ENCODE measurements at regions not wholly inside any gene's neighbourhood (a gene's known extent, or its start where the extent isn't known, plus 50 kb on each side); places are given as distances from the start of the nearest gene placed in this dataset.

GRCh38 chr13:59566561-59566960 is 597.2 kb downstream of the DIAPH3 start:
- H3K27ac ChIP-seq: peak overlapping the region; percentile 50
- WGBS (ENCODE audit: low lambda C conversion rate, missing lambda C conversion rate): 100% methylated on average over 1 of the region's 1 CpG

DNA sequence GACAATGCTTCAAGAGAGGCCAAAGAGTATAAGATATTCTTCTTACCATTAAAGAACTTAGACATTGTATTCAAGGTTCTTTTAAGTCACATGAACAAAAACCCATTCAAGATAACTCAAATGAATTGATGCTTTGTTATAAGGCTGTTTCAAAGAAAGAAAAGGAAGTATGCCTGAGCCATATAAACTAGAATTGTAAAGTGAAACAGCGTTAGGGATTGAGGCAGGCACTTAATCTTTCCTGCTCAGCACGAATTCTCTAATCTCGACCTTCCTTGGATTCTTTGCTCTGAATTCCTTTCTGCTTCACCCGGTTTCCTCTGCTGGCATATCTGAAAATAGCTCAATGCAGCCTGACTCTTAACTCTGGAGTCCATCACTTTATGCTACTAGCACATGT is 595.4 kb downstream of the DIAPH3 start:
- no peak for DNase-seq (ENCODE audit: low spot score)
- no peak overlapping the region for H3K4me3 ChIP-seq
- H2AFZ ChIP-seq: no peak overlapping the region
- no peaks in the 10 kb centered on the region for H3K4me1 ChIP-seq (ENCODE audit: insufficient read depth)
- no peaks in the 10 kb centered on the region for H3K9me3 ChIP-seq (ENCODE audit: low read depth)
- H3K36me3 ChIP-seq (replicated peaks; ENCODE audit: insufficient read depth, low read depth): no peaks in the 10 kb centered on the region
- H4K20me1 ChIP-seq (ENCODE audit: insufficient read depth, poor library complexity, severe bottlenecking): no peaks in the 10 kb centered on the region
- no peak for TF ChIP-seq EZH2 (IDR thresholded peaks at IDR 0.05; ENCODE audit: borderline replicate concordance)
- H3K27ac ChIP-seq: no peak overlapping the region
- WGBS (ENCODE audit: low lambda C conversion rate, missing lambda C conversion rate): 39% methylated on average over 4 of the region's 4 CpGs
- H3K9me2 ChIP-seq (replicated peaks; ENCODE audit: insufficient read depth): no peaks in the 10 kb centered on the region
- H3K4me2 ChIP-seq: no peak overlapping the region
- H3K79me2 ChIP-seq: no peaks in the 10 kb centered on the region
- no peaks in the 10 kb centered on the region for H3K27me3 ChIP-seq

More at GRCh38 chr13:59566561-59566960, 597.2 kb downstream of the DIAPH3 start:
- TF ChIP-seq EZH2phosphoT487 (IDR thresholded peaks at IDR 0.05; ENCODE audit: low read depth, severe bottlenecking, unreplicated experiment) (no peak), EZH2 (IDR thresholded peaks at IDR 0.05; ENCODE audit: borderline replicate concordance) (no peak), CTCF (IDR thresholded peaks at IDR 0.05; ENCODE audit: poor library complexity) (no peak)
- no peaks in the 10 kb centered on the region for H3K9me2 ChIP-seq (replicated peaks; ENCODE audit: insufficient read depth)
- DNase-seq (ENCODE audit: low spot score): no peak
- no peaks in the 10 kb centered on the region for H3K9me3 ChIP-seq (ENCODE audit: low read depth)
- H4K20me1 ChIP-seq (ENCODE audit: insufficient read depth, poor library complexity, severe bottlenecking): no peaks in the 10 kb centered on the region
- no peaks in the 10 kb centered on the region for H3K79me2 ChIP-seq
- H3K27me3 ChIP-seq: no peaks in the 10 kb centered on the region
- H3K4me1 ChIP-seq (ENCODE audit: insufficient read depth): no peaks in the 10 kb centered on the region
- H3K4me3 ChIP-seq: no peak overlapping the region
- H3K4me2 ChIP-seq: no peak overlapping the region
- no peak overlapping the region for H2AFZ ChIP-seq
- H3K36me3 ChIP-seq (replicated peaks; ENCODE audit: insufficient read depth, low read depth): no peaks in the 10 kb centered on the region

DNA sequence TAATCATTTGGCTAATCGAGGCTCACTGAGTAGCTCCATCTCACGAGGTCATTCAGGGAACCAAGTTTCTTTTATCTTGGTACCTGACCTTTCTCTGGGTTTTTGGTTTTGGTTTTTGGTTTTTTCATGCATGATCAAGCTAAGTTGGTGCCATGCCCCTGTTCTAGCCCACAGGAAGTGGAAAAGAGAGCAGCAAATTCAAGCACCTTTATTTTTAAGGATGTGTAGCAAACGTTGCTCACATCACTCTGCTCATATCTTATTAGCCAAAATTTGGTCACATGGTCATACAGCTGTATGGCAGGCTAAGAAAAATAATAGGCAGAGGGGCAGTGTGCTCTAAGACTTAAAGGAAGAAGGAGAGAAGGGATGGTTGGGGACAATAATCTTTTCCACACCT is 593.5 kb downstream of the DIAPH3 start:
- Histone ChIP-seq H3K27ac (no peak overlapping the region), H3K79me2 (no peaks in the 10 kb centered on the region), H2AFZ (no peak overlapping the region), H3K4me2 (no peak overlapping the region), H3K9me3 (ENCODE audit: low read depth) (no peaks in the 10 kb centered on the region), H3K27me3 (no peaks in the 10 kb centered on the region), H3K4me3 (no peak overlapping the region), H4K20me1 (ENCODE audit: insufficient read depth, poor library complexity, severe bottlenecking) (no peaks in the 10 kb centered on the region), H3K9me2 (replicated peaks; ENCODE audit: insufficient read depth) (no peaks in the 10 kb centered on the region), H3K4me1 (ENCODE audit: insufficient read depth) (no peaks in the 10 kb centered on the region), H3K36me3 (replicated peaks; ENCODE audit: insufficient read depth, low read depth) (no peaks in the 10 kb centered on the region)
- WGBS (ENCODE audit: low lambda C conversion rate, missing lambda C conversion rate): 88% methylated on average over 3 of the region's 3 CpGs
- no peak for DNase-seq (ENCODE audit: low spot score)
- TF ChIP-seq EZH2phosphoT487 (IDR thresholded peaks at IDR 0.05; ENCODE audit: low read depth, severe bottlenecking, unreplicated experiment) (no peak), CTCF (IDR thresholded peaks at IDR 0.05; ENCODE audit: poor library complexity) (no peak), EZH2 (IDR thresholded peaks at IDR 0.05; ENCODE audit: borderline replicate concordance) (no peak)

GRCh38 chr13:59584101-59584500 is 579.6 kb downstream of the DIAPH3 start:
- DNase-seq (ENCODE audit: low spot score): no peak
- H4K20me1 ChIP-seq (ENCODE audit: insufficient read depth, poor library complexity, severe bottlenecking): no peaks in the 10 kb centered on the region
- no peaks in the 10 kb centered on the region for H3K9me2 ChIP-seq (replicated peaks; ENCODE audit: insufficient read depth)
- H3K27ac ChIP-seq: no peak overlapping the region
- H3K36me3 ChIP-seq (replicated peaks; ENCODE audit: insufficient read depth, low read depth): no peaks in the 10 kb centered on the region
- no peak overlapping the region for H2AFZ ChIP-seq
- WGBS (ENCODE audit: low lambda C conversion rate, missing lambda C conversion rate): 88% methylated on average over 2 of the region's 2 CpGs
- H3K4me2 ChIP-seq: no peak overlapping the region
- TF ChIP-seq EZH2 (IDR thresholded peaks at IDR 0.05; ENCODE audit: borderline replicate concordance): no peak
- no peak for TF ChIP-seq CTCF (IDR thresholded peaks at IDR 0.05; ENCODE audit: poor library complexity)
- TF ChIP-seq EZH2phosphoT487 (IDR thresholded peaks at IDR 0.05; ENCODE audit: low read depth, severe bottlenecking, unreplicated experiment): no peak
- no peaks in the 10 kb centered on the region for H3K27me3 ChIP-seq
- H3K9me3 ChIP-seq (ENCODE audit: low read depth): no peaks in the 10 kb centered on the region
- no peaks in the 10 kb centered on the region for H3K79me2 ChIP-seq
- no peak overlapping the region for H3K4me3 ChIP-seq
- H3K4me1 ChIP-seq (ENCODE audit: insufficient read depth): no peaks in the 10 kb centered on the region

All from hepatocyte (in vitro differentiated cells).